ENCODE measurements at regions not wholly inside any gene's neighbourhood (a gene's known extent, or its start where the extent isn't known, plus 50 kb on each side); places are given as distances from the start of the nearest gene placed in this dataset.

GRCh38 chr5:58285900-58286299 is 174.0 kb downstream of the PLK2 start:
- intact Hi-C loops (cut with DNase I; ENCODE audit: low total_unique reads) = no loop called here
- H3K27ac ChIP-seq = no peak overlapping the region
- no peak overlapping the region for H3K4me3 ChIP-seq
- no peaks in the 10 kb centered on the region for H3K36me3 ChIP-seq
- H3K9me3 ChIP-seq = no peaks in the 10 kb centered on the region
- in situ Hi-C loops (cut with MboI; ENCODE audit: low sequenced_read_pairs in 4 of 4) = no loop called here
- no peaks in the 10 kb centered on the region for H3K4me1 ChIP-seq
- ATAC-seq = no peak
- no peaks in the 10 kb centered on the region for H3K27me3 ChIP-seq
- no peak for DNase-seq
- no peak for TF ChIP-seq CTCF (IDR thresholded peaks at IDR 0.05 in 4 of 5, conservative IDR thresholded peaks at IDR 0.05 in 1 of 5)
- no peak for TF ChIP-seq POLR2A (IDR thresholded peaks at IDR 0.05)

- in situ Hi-C loops (cut with MboI; ENCODE audit: low sequenced_read_pairs in 4 of 4) = no loop called here
Measured at GRCh38 chr5:58284886-58285285, 175.0 kb downstream of the PLK2 start.

GRCh38 chr5:58281189-58281588 is 178.7 kb downstream of the PLK2 start:
- no peaks in the 10 kb centered on the region for H3K9me3 ChIP-seq
- H3K27ac ChIP-seq = no peak overlapping the region
- intact Hi-C loops (cut with DNase I; ENCODE audit: low total_unique reads) (no loop called here), in situ Hi-C loops (cut with MboI; ENCODE audit: low sequenced_read_pairs in 4 of 4) (no loop called here)
- H3K27me3 ChIP-seq = no peaks in the 10 kb centered on the region
- H3K4me3 ChIP-seq = no peak overlapping the region
- no peak for DNase-seq
- no peaks in the 10 kb centered on the region for H3K36me3 ChIP-seq
- H3K4me1 ChIP-seq = no peaks in the 10 kb centered on the region
- ATAC-seq = no peak
- TF ChIP-seq CTCF (IDR thresholded peaks at IDR 0.05 in 4 of 5, conservative IDR thresholded peaks at IDR 0.05 in 1 of 5) = no peak
- no peak for TF ChIP-seq POLR2A (IDR thresholded peaks at IDR 0.05)

More at GRCh38 chr5:58284886-58285285, 175.0 kb downstream of the PLK2 start:
- H3K27ac ChIP-seq = no peak overlapping the region
- intact Hi-C loops (cut with DNase I; ENCODE audit: low total_unique reads) = no loop called here
- no peaks in the 10 kb centered on the region for H3K27me3 ChIP-seq
- no peak for DNase-seq
- H3K9me3 ChIP-seq = no peaks in the 10 kb centered on the region
- ATAC-seq = no peak
- H3K4me1 ChIP-seq = no peaks in the 10 kb centered on the region
- TF ChIP-seq CTCF (IDR thresholded peaks at IDR 0.05 in 4 of 5, conservative IDR thresholded peaks at IDR 0.05 in 1 of 5) (no peak), POLR2A (IDR thresholded peaks at IDR 0.05) (no peak)
- no peaks in the 10 kb centered on the region for H3K36me3 ChIP-seq
- H3K4me3 ChIP-seq = no peak overlapping the region

- DNase-seq (no peak), ATAC-seq (no peak)
- intact Hi-C loops (cut with DNase I; ENCODE audit: low total_unique reads) (no loop called here), in situ Hi-C loops (cut with MboI; ENCODE audit: low sequenced_read_pairs in 4 of 4) (no loop called here)
- TF ChIP-seq POLR2A (IDR thresholded peaks at IDR 0.05) = no peak
- no peak for TF ChIP-seq CTCF (IDR thresholded peaks at IDR 0.05 in 4 of 5, conservative IDR thresholded peaks at IDR 0.05 in 1 of 5)
- H3K4me1 ChIP-seq = no peaks in the 10 kb centered on the region
- no peak overlapping the region for H3K27ac ChIP-seq
- H3K9me3 ChIP-seq = no peaks in the 10 kb centered on the region
- H3K36me3 ChIP-seq = no peaks in the 10 kb centered on the region
- no peak overlapping the region for H3K4me3 ChIP-seq
- no peaks in the 10 kb centered on the region for H3K27me3 ChIP-seq
Measured at GRCh38 chr5:58279259-58279658, 180.6 kb downstream of the PLK2 start.

- Histone ChIP-seq H3K4me1 (peaks cover 6 to 10% of the 10 kb centered on the region in 2 donors), H3K27ac (no peak overlapping the region), H3K4me3 (no peak overlapping the region), H3K36me3 (no peaks in the 10 kb centered on the region), H3K9me3 (no peaks in the 10 kb centered on the region), H3K27me3 (no peaks in the 10 kb centered on the region)
- intact Hi-C loops (cut with DNase I; ENCODE audit: low total_unique reads) (no loop called here), in situ Hi-C loops (cut with MboI; ENCODE audit: low sequenced_read_pairs in 4 of 4) (no loop called here)
- ATAC-seq = no peak
- no peak for DNase-seq
- TF ChIP-seq POLR2A (IDR thresholded peaks at IDR 0.05) (no peak), CTCF (IDR thresholded peaks at IDR 0.05 in 4 of 5, conservative IDR thresholded peaks at IDR 0.05 in 1 of 5) (no peak)
Measured at GRCh38 chr5:58276431-58276830, 183.5 kb downstream of the PLK2 start.
